Prostate gland (tissue), 2 donors: ENCODE measurements at regions not wholly inside any gene's neighbourhood (a gene's known extent, or its start where the extent isn't known, plus 50 kb on each side); places are given as distances from the start of the nearest gene placed in this dataset.

Source experiments
- CTCF ChIP-seq, 4 experiments: fragments of 200-600 bp in 2 of 4; fragments of 450-650 bp in 2 of 4; sonication (generic) in 2 of 4; IDR thresholded peaks; 1 replicate in 3 of 4; 2 replicates in 1 of 4; pipeline ENCODE4 v1.5.1; 2016 to 2019; ENCODE audit warnings: antibody characterized with exemption in 4 of 4, mild to moderate bottlenecking in 2 of 4, moderate library complexity in 2 of 4
- POLR2A ChIP-seq: fragments of 450-650 bp; IDR thresholded peaks from one replicate; pipeline ENCODE4 v1.6.1; 2016; ENCODE audit warnings: antibody characterized with exemption, mild to moderate bottlenecking
- POLR2AphosphoS5 ChIP-seq: sonication (generic); formaldehyde crosslinking; IDR thresholded peaks from one replicate; pipeline ENCODE4 v1.6.1; 2017; ENCODE audit warnings: antibody characterized with exemption

GRCh38 chr5:161027763-161028162, 175.8 kb upstream of the ATP10B start:
- TF ChIP-seq CTCF (IDR thresholded peaks at IDR 0.05) (no peak), POLR2A (no peak), POLR2AphosphoS5 (no peak)
